AG04449 (cell line): ENCODE measurements at regions not wholly inside any gene's neighbourhood (a gene's known extent, or its start where the extent isn't known, plus 50 kb on each side); places are given as distances from the start of the nearest gene placed in this dataset.

Source experiments
- CTCF ChIA-PET: fragments of 350-600 bp; formaldehyde crosslinking; extraction: SDS; loops from one replicate; lab custom pipeline; 2021; ENCODE audit warnings: antibody characterized with exemption; lab: Yijun Ruan, JAX
- POLR2A ChIA-PET: fragments of 400-600, 350-600 bp; formaldehyde crosslinking; extraction: SDS; loops from one replicate; lab custom pipeline; 2020; ENCODE audit warnings: antibody characterized with exemption, inconsistent platforms; lab: Yijun Ruan, JAX
- DNase-seq: peaks from one replicate; pipeline ENCODE4 v3.0.0-alpha.2; 2010; ENCODE audit warnings: low read depth, low spot score
- H3K4me3 ChIP-seq: 2 replicates; pipeline ENCODE4 v1.5.1; 2011; ENCODE audit warnings: low read depth, mild to moderate bottlenecking, control low read depth, low read length
- TF ChIP-seq, protein P1 (sequence below): IDR thresholded peaks from one replicate; pipeline ENCODE4 v1.5.1; 2011; ENCODE audit warnings: mild to moderate bottlenecking, moderate library complexity, low read length, control low read depth, inconsistent platforms; ENCODE audit not compliant: insufficient read depth; ENCODE audit errors: missing control alignments

DNA sequence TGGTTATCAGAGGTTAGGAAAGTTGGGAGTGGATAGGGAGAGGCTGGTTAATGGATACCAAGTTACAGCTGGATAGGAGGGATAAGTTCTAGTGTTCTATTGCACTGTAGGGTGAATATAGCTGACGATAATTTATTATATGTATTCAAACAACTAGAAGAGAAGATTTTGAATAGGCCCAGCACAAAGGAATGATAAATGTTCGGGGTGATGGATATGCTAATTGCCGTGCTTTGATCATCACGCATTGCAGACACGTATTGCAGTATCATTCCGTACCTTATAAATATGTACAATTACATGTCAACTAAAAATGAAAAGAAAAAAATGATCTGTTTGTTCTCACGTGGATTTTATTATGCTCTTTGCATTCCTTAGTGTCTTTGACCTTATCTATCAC lies 369.2 kb upstream of the PKDCC start:
- no peak for DNase-seq
- ChIA-PET CTCF (no interaction called here), POLR2A (no interaction called here)
- TF ChIP-seq, protein P1, sequence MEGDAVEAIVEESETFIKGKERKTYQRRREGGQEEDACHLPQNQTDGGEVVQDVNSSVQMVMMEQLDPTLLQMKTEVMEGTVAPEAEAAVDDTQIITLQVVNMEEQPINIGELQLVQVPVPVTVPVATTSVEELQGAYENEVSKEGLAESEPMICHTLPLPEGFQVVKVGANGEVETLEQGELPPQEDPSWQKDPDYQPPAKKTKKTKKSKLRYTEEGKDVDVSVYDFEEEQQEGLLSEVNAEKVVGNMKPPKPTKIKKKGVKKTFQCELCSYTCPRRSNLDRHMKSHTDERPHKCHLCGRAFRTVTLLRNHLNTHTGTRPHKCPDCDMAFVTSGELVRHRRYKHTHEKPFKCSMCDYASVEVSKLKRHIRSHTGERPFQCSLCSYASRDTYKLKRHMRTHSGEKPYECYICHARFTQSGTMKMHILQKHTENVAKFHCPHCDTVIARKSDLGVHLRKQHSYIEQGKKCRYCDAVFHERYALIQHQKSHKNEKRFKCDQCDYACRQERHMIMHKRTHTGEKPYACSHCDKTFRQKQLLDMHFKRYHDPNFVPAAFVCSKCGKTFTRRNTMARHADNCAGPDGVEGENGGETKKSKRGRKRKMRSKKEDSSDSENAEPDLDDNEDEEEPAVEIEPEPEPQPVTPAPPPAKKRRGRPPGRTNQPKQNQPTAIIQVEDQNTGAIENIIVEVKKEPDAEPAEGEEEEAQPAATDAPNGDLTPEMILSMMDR: no peak
- H3K4me3 ChIP-seq: no peak overlapping the region

GRCh38 chr2:41686156-41686555 lies 361.7 kb upstream of the PKDCC start:
- H3K4me3 ChIP-seq: no peak overlapping the region
- CTCF ChIA-PET: interaction anchor here (2.5 kb wide), 1 partner anchor 13 kb away, joined by 13 read pairs; no protein-coding TSS in a partner anchor
- TF ChIP-seq, protein P1: no peak
- no peak for DNase-seq
- POLR2A ChIA-PET: no interaction called here

- POLR2A ChIA-PET: no interaction called here
- CTCF ChIA-PET: no interaction called here
- TF ChIP-seq, protein P1: no peak
- no peak for DNase-seq
- no peak overlapping the region for H3K4me3 ChIP-seq
Measured at GRCh38 chr2:41691561-41691960, 356.3 kb upstream of the PKDCC start.

GRCh38 chr2:41694536-41695049 lies 353.2 kb upstream of the PKDCC start:
- no peak for DNase-seq
- ChIA-PET CTCF (interaction anchor here (0.6 to 5.5 kb wide), 3 partner anchors 231 to 604 kb away, joined by 3 to 38 read pairs (median 3); no protein-coding TSS in a partner anchor), POLR2A (no interaction called here)
- no peak overlapping the region for H3K4me3 ChIP-seq
- TF ChIP-seq, protein P1: no peak

DNA sequence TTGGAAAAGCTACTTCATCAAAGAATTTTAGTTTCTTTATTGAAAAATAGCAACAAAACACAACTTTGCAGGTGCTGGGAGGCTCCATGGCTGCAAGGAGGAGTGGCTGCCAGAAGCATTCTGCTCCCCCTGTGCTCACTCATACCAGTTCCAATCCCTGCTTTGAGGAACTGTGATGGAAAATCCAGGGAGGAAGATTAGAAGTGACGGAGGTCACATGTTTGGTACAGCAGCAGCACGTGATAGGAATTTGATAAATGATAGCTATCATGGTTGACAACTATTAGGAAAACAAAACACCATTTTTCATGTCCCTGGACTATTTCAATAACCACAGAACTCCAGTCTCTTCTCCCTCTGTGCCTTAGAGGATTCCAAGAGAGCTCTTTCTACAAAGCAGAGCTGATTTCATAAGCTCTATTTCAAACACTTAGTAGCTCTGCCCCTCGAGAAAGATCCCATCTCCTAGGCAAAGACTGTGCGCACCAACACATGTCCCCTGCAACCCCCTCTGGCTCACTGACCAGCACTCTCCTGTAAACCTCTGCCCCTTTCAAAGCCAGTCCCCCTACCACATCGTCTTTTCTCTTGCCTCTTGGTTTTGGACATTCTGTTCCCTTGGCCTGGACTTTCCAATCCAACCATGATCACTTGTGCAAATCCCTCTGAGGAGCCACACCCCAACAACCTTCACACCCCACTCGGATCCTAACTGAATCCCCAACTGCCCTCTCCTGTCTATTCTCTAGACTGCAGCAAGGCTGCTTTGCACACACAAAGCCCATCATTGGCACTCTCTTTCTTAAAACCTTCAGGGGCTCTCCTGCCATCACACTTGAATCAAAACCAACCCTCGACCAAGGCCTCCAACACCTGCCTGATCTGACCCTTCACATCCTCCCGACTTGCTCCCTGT lies 352.4 kb upstream of the PKDCC start:
- ChIA-PET CTCF (interaction anchor here (0.8 to 5.5 kb wide), 3 partner anchors 232 to 298 kb away, joined by 3 to 38 read pairs (median 3); no protein-coding TSS in a partner anchor), POLR2A (no interaction called here)
- DNase-seq: no peak
- TF ChIP-seq, protein P1: no peak
- no peak overlapping the region for H3K4me3 ChIP-seq

- CTCF ChIA-PET: interaction anchor here (0.9 to 5.5 kb wide), 8 partner anchors 11 to 284 kb away, joined by 3 to 47 read pairs (median 7); no protein-coding TSS in a partner anchor
- no peak for DNase-seq
- POLR2A ChIA-PET: no interaction called here
- no peak overlapping the region for H3K4me3 ChIP-seq
- TF ChIP-seq, protein P1: no peak
Measured at GRCh38 chr2:41697389-41697788, 350.4 kb upstream of the PKDCC start.
